K562 (cell line): ENCODE measurements at regions not wholly inside any gene's neighbourhood (a gene's known extent, or its start where the extent isn't known, plus 50 kb on each side); places are given as distances from the start of the nearest gene placed in this dataset.

Source experiments
- ATAC-seq: fragments of 200-7000 bp; cut with Tn5 transposase; 3 replicates; pipeline ENCODE4 v1.9.1; 2020; ENCODE audit warnings: moderate library complexity
- BruUV-seq: library from RNA; stranded (reverse); fragments of 400-500 nt; replicated peaks from 2 replicates; lab custom pipeline; 2021; lab: Mats Ljungman, UMichigan
- CTCF ChIA-PET: fragments of 300-600 bp; formaldehyde crosslinking; extraction: SDS; loops from one replicate; lab custom pipeline; 2021; ENCODE audit warnings: low intra/inter-chr PET ratio; lab: Yijun Ruan, JAX
- POLR2A ChIA-PET: fragments of 300-600, 350-650 bp; sonication (Branson Sonifier 250); formaldehyde crosslinking; extraction: SDS; loops from one replicate; lab custom pipeline; 2021; ENCODE audit warnings: antibody characterized with exemption, inconsistent platforms; lab: Yijun Ruan, JAX
- DNase-seq, 4 experiments: peaks; one replicate each; pipeline versions ENCODE4 v3.0.0 to v3.0.0-alpha.2; 2011 to 2018; ENCODE audit warnings: low spot score in 3 of 4, mixed read lengths in 3 of 4; ENCODE audit errors: extremely low read depth in 1 of 4
- FAIRE-seq: peaks from 2 replicates; lab custom pipeline; 2011; peaks lifted over from hg19 to GRCh38; lab: Jason Lieb, UNC
- H2AFZ ChIP-seq: 2 replicates; pipeline ENCODE4 v1.6.0; 2011; ENCODE audit warnings: low read depth, low read length, control low read depth, inconsistent platforms
- H3K27ac ChIP-seq: fragments of 200-600 bp; 3 replicates; pipeline ENCODE4 v1.8.0; 2011; ENCODE audit warnings: low read depth, mild to moderate bottlenecking, control low read depth, inconsistent platforms, low read length, moderate library complexity, mixed read lengths; ENCODE audit errors: extremely low read depth
- H3K27me3 ChIP-seq, 2 experiments: fragments of 300-600 bp in 1 of 2; 2 replicates in 1 of 2; 3 replicates in 1 of 2; pipeline versions ENCODE4 v1.6.0 to v1.8.0; 2011; ENCODE audit warnings: inconsistent platforms in 2 of 2, low read length in 2 of 2, mild to moderate bottlenecking in 1 of 2, mixed read lengths in 1 of 2, moderate library complexity in 1 of 2; ENCODE audit not compliant: control insufficient read depth in 2 of 2, insufficient read depth in 2 of 2
- H3K36me3 ChIP-seq: fragments of 300-600 bp; 3 replicates; pipeline ENCODE4 v1.8.0; 2011; ENCODE audit warnings: mild to moderate bottlenecking, low read length, inconsistent platforms; ENCODE audit not compliant: control insufficient read depth, insufficient read depth
- H3K4me1 ChIP-seq, 2 experiments: fragments of 200-600 bp in 1 of 2; replicated peaks in 1 of 2; 2 replicates in 1 of 2; 3 replicates in 1 of 2; pipeline versions ENCODE4 v1.5.1 to v1.8.0; 2011; ENCODE audit warnings: inconsistent platforms in 2 of 2, low read length in 2 of 2, mild to moderate bottlenecking in 1 of 2, mixed read lengths in 1 of 2, moderate library complexity in 1 of 2; ENCODE audit not compliant: control insufficient read depth in 2 of 2, insufficient read depth in 2 of 2
- H3K4me2 ChIP-seq: 2 replicates; pipeline ENCODE4 v1.6.1; 2011; ENCODE audit warnings: low read length, control low read depth, inconsistent platforms, mixed read lengths; ENCODE audit not compliant: insufficient read depth
- H3K4me3 ChIP-seq: fragments of 200-600 bp; sonication (generic), shearing (Covaris generic); 2 replicates; pipeline ENCODE4 v1.5.1; 2016; ENCODE audit warnings: control low read depth, inconsistent platforms
- H3K79me2 ChIP-seq: fragments of 200-600 bp; 3 replicates; pipeline ENCODE4 v1.8.0; 2011; ENCODE audit warnings: low read length, inconsistent platforms; ENCODE audit not compliant: control insufficient read depth, insufficient read depth
- H3K9ac ChIP-seq, 2 experiments: 2 replicates each; pipeline versions ENCODE4 v1.6.0 to v1.6.1; 2011; ENCODE audit warnings: low read depth in 2 of 2, low read length in 2 of 2, control low read depth in 1 of 2, inconsistent platforms in 1 of 2, mild to moderate bottlenecking in 1 of 2, mixed read lengths in 1 of 2; ENCODE audit not compliant: insufficient read depth in 1 of 2
- H3K9me1 ChIP-seq: one replicate; pipeline ENCODE4 v1.6.0; 2011; ENCODE audit warnings: inconsistent platforms, mild to moderate bottlenecking, low read length, moderate library complexity; ENCODE audit not compliant: control insufficient read depth, insufficient read depth
- H3K9me3 ChIP-seq: replicated peaks from 2 replicates; pipeline ENCODE4 v1.5.1; 2011; ENCODE audit warnings: low read depth, low read length, inconsistent platforms; ENCODE audit not compliant: control insufficient read depth, insufficient read depth
- H4K20me1 ChIP-seq: replicated peaks from 2 replicates; pipeline ENCODE4 v1.6.1; 2011; ENCODE audit warnings: low read length, inconsistent platforms, mixed read lengths; ENCODE audit not compliant: control insufficient read depth, insufficient read depth
- ERF ChIP-seq: fragments of 450-650 bp; formaldehyde crosslinking; IDR thresholded peaks from 2 replicates; pipeline ENCODE4 v1.4.0; 2020; ENCODE audit warnings: mild to moderate bottlenecking, mixed read lengths
- HCFC1 ChIP-seq: IDR thresholded peaks from 2 replicates; pipeline ENCODE4 v1.6.1; 2012; ENCODE audit warnings: low read depth, low read length, improper control_type of control experiment
- ILK ChIP-seq: fragments of 450-650 bp; IDR thresholded peaks from 2 replicates; pipeline ENCODE4 v1.6.1; 2016; ENCODE audit warnings: missing genetic modification characterization, low read depth, mild to moderate bottlenecking, missing compliant biosample characterization, moderate library complexity, borderline replicate concordance
- MCM5 ChIP-seq: fragments of 450-650 bp; IDR thresholded peaks from 2 replicates; pipeline ENCODE4 v1.6.1; 2016; ENCODE audit warnings: low read depth
- NCOA6 ChIP-seq: fragments of 450-650 bp; IDR thresholded peaks from 2 replicates; pipeline ENCODE4 v1.6.1; 2017; ENCODE audit warnings: mild to moderate bottlenecking
- PATZ1 ChIP-seq: fragments of 250-450 bp; sonication (Bioruptor Pico); IDR thresholded peaks from 2 replicates; pipeline ENCODE4 v1.5.0; 2020; ENCODE audit warnings: mild to moderate bottlenecking, borderline replicate concordance
- PKNOX1 ChIP-seq: fragments of 450-650 bp; IDR thresholded peaks from 2 replicates; pipeline ENCODE4 v1.6.1; 2016
- SRSF9 ChIP-seq: fragments of 200-400 bp; formaldehyde crosslinking; IDR thresholded peaks from 2 replicates; pipeline ENCODE4 v1.6.1; 2017; ENCODE audit warnings: low read depth, low read length, borderline replicate concordance
- TOE1 ChIP-seq, 2 experiments: fragments of 450-650 bp in 1 of 2; sonication (generic) in 1 of 2; formaldehyde crosslinking in 1 of 2; IDR thresholded peaks; 2 replicates each; pipeline versions ENCODE4 v1.7.1 to v1.8.0; 2016 to 2022; ENCODE audit warnings: borderline replicate concordance in 2 of 2, mild to moderate bottlenecking in 2 of 2, antibody characterized with exemption in 1 of 2, inconsistent platforms in 1 of 2, low read depth in 1 of 2, missing genetic modification reagents in 1 of 2, moderate library complexity in 1 of 2
- ZNF175 ChIP-seq: fragments of 200-800 bp; sonication (Bioruptor generic); IDR thresholded peaks from 2 replicates; pipeline ENCODE4 v1.6.1; 2016; ENCODE audit warnings: low read depth, mild to moderate bottlenecking, missing genetic modification characterization, missing compliant biosample characterization
- ZNF398 ChIP-seq: fragments of 250-450 bp; sonication (Bioruptor Pico); IDR thresholded peaks from 2 replicates; pipeline ENCODE4 v1.8.0; 2021; ENCODE audit warnings: moderate library complexity, mild to moderate bottlenecking, inconsistent platforms
- ZZZ3 ChIP-seq: fragments of 450-650 bp; IDR thresholded peaks from 2 replicates; pipeline ENCODE4 v1.6.1; 2016; ENCODE audit warnings: antibody characterized with exemption, mild to moderate bottlenecking, moderate library complexity
- WGBS: fragments of 100-300 bp; shearing (Covaris generic); methylation state at CpG from one replicate; pipeline ENCODE4 v1.1.6; 2016; ENCODE audit warnings: low coverage, mixed read lengths; ENCODE audit not compliant: insufficient coverage; ENCODE audit errors: missing lambda C conversion rate; 5-methylcytosine and 5-hydroxymethylcytosine counted together
- in situ Hi-C: fragments of 300-500 bp; cut with MboI; formaldehyde crosslinking; loops from 4 replicates; pipeline ENCODE4 v1.15.0; 2018; ENCODE audit warnings: inconsistent platforms, mixed read lengths
- intact Hi-C: fragments of 100-400 bp; cut with micrococcal nuclease; formaldehyde crosslinking; loops from 2 replicates; pipeline ENCODE4 v1.14.2; 2022

GRCh38 chr10:78327778-78328591, 294.3 kb downstream of the RPS24 start:
- DNase-seq (no peak), FAIRE-seq (no peak), ATAC-seq (no peak)
- Histone ChIP-seq H3K27me3 (peaks cover 0 to 6% of the 10 kb centered on the region in 2 experiments; a peak in 1 of 5 replicates), H3K9me1 (no peaks in the 10 kb centered on the region), H3K9ac (no peak overlapping the region), H3K4me3 (no peak overlapping the region), H3K4me1 (no peaks in the 10 kb centered on the region), H3K4me2 (no peak overlapping the region), H2AFZ (no peak overlapping the region), H3K9me3 (no peaks in the 10 kb centered on the region), H4K20me1 (no peaks in the 10 kb centered on the region), H3K79me2 (no peaks in the 10 kb centered on the region), H3K27ac (no peak overlapping the region), H3K36me3 (no peaks in the 10 kb centered on the region)
- no peak for TF ChIP-seq ILK (tag)
- no peak for TF ChIP-seq SRSF9
- no peak for TF ChIP-seq ZZZ3
- no peak for TF ChIP-seq ERF (CRISPR knock-in tag)
- no peak for TF ChIP-seq PKNOX1
- no peak for TF ChIP-seq MCM5
- no peak for TF ChIP-seq HCFC1
- no peak for TF ChIP-seq TOE1 (IDR thresholded peaks at IDR 0.05; ENCODE audit: borderline replicate concordance)
- TF ChIP-seq TOE1 (CRISPR knock-in tag; IDR thresholded peaks at IDR 0.05; ENCODE audit: borderline replicate concordance, low read depth), result no peak
- no peak for TF ChIP-seq ZNF398 (CRISPR knock-in tag)
- no peak for TF ChIP-seq NCOA6
- no peak for TF ChIP-seq ZNF175 (CRISPR knock-in tag)
- no peak for TF ChIP-seq PATZ1 (CRISPR knock-in tag)
- 2% methylated on average over 4 of the region's 4 CpGs for WGBS
- intact Hi-C loops, result no loop called here
- ChIA-PET POLR2A (interaction anchor here (0.7 to 1.3 kb wide), 2 partner anchors 12 to 13 kb away, joined by 3 to 4 read pairs; no protein-coding TSS in a partner anchor), CTCF (no interaction called here)
- in situ Hi-C loops, result no loop called here
- BruUV-seq, result no TSS peak
